Epithelial cell of esophagus (primary cell): ENCODE measurements at regions not wholly inside any gene's neighbourhood (a gene's known extent, or its start where the extent isn't known, plus 50 kb on each side); places are given as distances from the start of the nearest gene placed in this dataset.
A peak's percentile ranks its signal among the peaks of the same experiment; 100 is the strongest.

ENCODE experiments used
- DNase-seq: peaks from one replicate; pipeline ENCODE4 v3.0.0; 2010; ENCODE audit warnings: low read depth
- H3K4me3 ChIP-seq: 2 replicates; pipeline ENCODE4 v1.5.1; 2011; ENCODE audit warnings: mild to moderate bottlenecking, low read length, control low read depth
- CTCF ChIP-seq: IDR thresholded peaks from 2 replicates; pipeline ENCODE4 v1.5.1; 2011; ENCODE audit warnings: low read depth, mild to moderate bottlenecking, low read length, control low read depth, inconsistent platforms; ENCODE audit not compliant: insufficient read depth; ENCODE audit errors: missing control alignments

- DNase-seq: peak; percentile 60
- no peak for TF ChIP-seq CTCF
- H3K4me3 ChIP-seq: no peak overlapping the region
Measured at GRCh38 chr6:97901531-97901930, 618.5 kb upstream of the MMS22L start.

GRCh38 chr6:97909380-97909779, 626.4 kb upstream of the MMS22L start:
- TF ChIP-seq CTCF: no peak
- DNase-seq: no peak

GRCh38 chr6:97913721-97914120, 630.7 kb upstream of the MMS22L start:
- no peak for TF ChIP-seq CTCF
- no peak for DNase-seq

More at GRCh38 chr6:97909380-97909779, 626.4 kb upstream of the MMS22L start:
- no peak overlapping the region for H3K4me3 ChIP-seq

GRCh38 chr6:97914912-97915311, 631.9 kb upstream of the MMS22L start:
- DNase-seq: no peak
- no peak for TF ChIP-seq CTCF
- H3K4me3 ChIP-seq: no peak overlapping the region

More at GRCh38 chr6:97913721-97914120, 630.7 kb upstream of the MMS22L start:
- no peak overlapping the region for H3K4me3 ChIP-seq

GRCh38 chr6:97915537-97915936, 632.5 kb upstream of the MMS22L start:
- TF ChIP-seq CTCF: no peak
- no peak overlapping the region for H3K4me3 ChIP-seq
- no peak for DNase-seq

- H3K4me3 ChIP-seq: no peak overlapping the region
- no peak for DNase-seq
- no peak for TF ChIP-seq CTCF
Measured at GRCh38 chr6:97917369-97917768, 634.4 kb upstream of the MMS22L start.

- TF ChIP-seq CTCF: no peak
- H3K4me3 ChIP-seq: no peak overlapping the region
- DNase-seq: peak; percentile 55
Measured at GRCh38 chr6:97919046-97919445, 636.0 kb upstream of the MMS22L start.
